ENCODE measurements at regions not wholly inside any gene's neighbourhood (a gene's known extent, or its start where the extent isn't known, plus 50 kb on each side); places are given as distances from the start of the nearest gene placed in this dataset.

DNA sequence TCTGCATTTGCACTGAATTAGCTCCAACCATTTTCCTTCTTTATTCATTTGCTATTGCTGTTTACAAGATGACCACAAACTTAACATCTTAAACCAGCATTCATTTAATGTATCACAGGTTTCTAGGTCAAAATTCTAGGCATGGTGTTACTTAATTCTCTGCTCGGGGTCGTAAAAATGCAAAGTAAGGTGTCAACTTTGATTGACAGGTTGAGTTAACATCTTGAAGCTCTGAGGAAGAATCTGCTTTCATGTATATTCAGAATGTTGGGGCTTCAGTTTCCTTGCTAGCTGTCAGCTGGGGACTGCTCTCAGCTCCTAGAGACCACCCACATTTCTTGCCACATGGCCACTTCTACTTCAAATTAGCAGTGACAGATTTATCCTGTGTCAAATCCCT is 348.7 kb upstream of the GRIN3A start:
- Histone ChIP-seq H3F3A (ENCODE audit: insufficient read depth) (no peaks in the 10 kb centered on the region), H3K4me3 (ENCODE audit: insufficient read depth, low read length, poor library complexity, severe bottlenecking) (no peak overlapping the region), H3K9me3 (ENCODE audit: insufficient read depth, low read length) (no peaks in the 10 kb centered on the region), H3K4me2 (ENCODE audit: low read depth, low read length, poor library complexity, severe bottlenecking) (no peak overlapping the region), H3K27ac (ENCODE audit: low read depth, low read length) (no peak overlapping the region), H2AFZ (ENCODE audit: low read depth, low read length, severe bottlenecking) (no peak overlapping the region), H3K27me3 (ENCODE audit: low read length) (no peaks in the 10 kb centered on the region), H3K9ac (ENCODE audit: low read length) (no peak overlapping the region), H3K36me3 (ENCODE audit: low read length) (no peaks in the 10 kb centered on the region), H3K79me2 (ENCODE audit: insufficient read depth, low read length) (no peaks in the 10 kb centered on the region), H3K9me2 (replicated peaks; ENCODE audit: insufficient read depth, low read length) (no peaks in the 10 kb centered on the region), H4K20me1 (ENCODE audit: low read depth, low read length) (no peaks in the 10 kb centered on the region)
- TF ChIP-seq, protein P1, sequence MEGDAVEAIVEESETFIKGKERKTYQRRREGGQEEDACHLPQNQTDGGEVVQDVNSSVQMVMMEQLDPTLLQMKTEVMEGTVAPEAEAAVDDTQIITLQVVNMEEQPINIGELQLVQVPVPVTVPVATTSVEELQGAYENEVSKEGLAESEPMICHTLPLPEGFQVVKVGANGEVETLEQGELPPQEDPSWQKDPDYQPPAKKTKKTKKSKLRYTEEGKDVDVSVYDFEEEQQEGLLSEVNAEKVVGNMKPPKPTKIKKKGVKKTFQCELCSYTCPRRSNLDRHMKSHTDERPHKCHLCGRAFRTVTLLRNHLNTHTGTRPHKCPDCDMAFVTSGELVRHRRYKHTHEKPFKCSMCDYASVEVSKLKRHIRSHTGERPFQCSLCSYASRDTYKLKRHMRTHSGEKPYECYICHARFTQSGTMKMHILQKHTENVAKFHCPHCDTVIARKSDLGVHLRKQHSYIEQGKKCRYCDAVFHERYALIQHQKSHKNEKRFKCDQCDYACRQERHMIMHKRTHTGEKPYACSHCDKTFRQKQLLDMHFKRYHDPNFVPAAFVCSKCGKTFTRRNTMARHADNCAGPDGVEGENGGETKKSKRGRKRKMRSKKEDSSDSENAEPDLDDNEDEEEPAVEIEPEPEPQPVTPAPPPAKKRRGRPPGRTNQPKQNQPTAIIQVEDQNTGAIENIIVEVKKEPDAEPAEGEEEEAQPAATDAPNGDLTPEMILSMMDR (IDR thresholded peaks at IDR 0.05; ENCODE audit: insufficient read depth, low read length, poor library complexity, severe bottlenecking): no peak
- no peak for TF ChIP-seq EZH2phosphoT487 (conservative IDR thresholded peaks at IDR 0.05; ENCODE audit: low read length)

DNA sequence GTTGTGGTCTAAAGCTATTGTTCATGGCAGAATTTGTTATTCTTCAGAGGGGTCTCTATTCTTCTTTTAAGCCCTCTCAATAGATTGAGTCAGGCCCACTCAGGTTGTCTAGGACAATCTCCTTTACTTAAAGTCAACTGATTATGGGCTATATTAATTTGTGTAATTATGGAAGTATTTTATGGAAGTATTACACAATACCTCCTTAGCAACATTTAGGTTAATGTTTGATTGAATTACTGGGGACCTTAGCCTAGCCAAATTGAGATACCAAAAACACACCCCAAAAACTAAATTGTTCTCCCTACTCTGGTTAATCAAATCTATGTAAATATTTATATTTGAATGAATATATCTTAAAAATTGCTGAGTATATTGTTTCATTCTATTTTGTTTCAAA is 347.1 kb upstream of the GRIN3A start:
- H3K9ac ChIP-seq (ENCODE audit: low read length): no peak overlapping the region
- H2AFZ ChIP-seq (ENCODE audit: low read depth, low read length, severe bottlenecking): no peak overlapping the region
- no peak overlapping the region for H3K27ac ChIP-seq (ENCODE audit: low read depth, low read length)
- H3F3A ChIP-seq (ENCODE audit: insufficient read depth): no peaks in the 10 kb centered on the region
- no peaks in the 10 kb centered on the region for H4K20me1 ChIP-seq (ENCODE audit: low read depth, low read length)
- H3K9me3 ChIP-seq (ENCODE audit: insufficient read depth, low read length): no peaks in the 10 kb centered on the region
- TF ChIP-seq, protein P1 (IDR thresholded peaks at IDR 0.05; ENCODE audit: insufficient read depth, low read length, poor library complexity, severe bottlenecking): no peak
- TF ChIP-seq EZH2phosphoT487 (conservative IDR thresholded peaks at IDR 0.05; ENCODE audit: low read length): no peak
- H3K9me2 ChIP-seq (replicated peaks; ENCODE audit: insufficient read depth, low read length): no peaks in the 10 kb centered on the region
- H3K36me3 ChIP-seq (ENCODE audit: low read length): no peaks in the 10 kb centered on the region
- H3K4me2 ChIP-seq (ENCODE audit: low read depth, low read length, poor library complexity, severe bottlenecking): no peak overlapping the region
- H3K4me3 ChIP-seq (ENCODE audit: insufficient read depth, low read length, poor library complexity, severe bottlenecking): no peak overlapping the region
- no peaks in the 10 kb centered on the region for H3K79me2 ChIP-seq (ENCODE audit: insufficient read depth, low read length)
- H3K27me3 ChIP-seq (ENCODE audit: low read length): no peaks in the 10 kb centered on the region

DNA sequence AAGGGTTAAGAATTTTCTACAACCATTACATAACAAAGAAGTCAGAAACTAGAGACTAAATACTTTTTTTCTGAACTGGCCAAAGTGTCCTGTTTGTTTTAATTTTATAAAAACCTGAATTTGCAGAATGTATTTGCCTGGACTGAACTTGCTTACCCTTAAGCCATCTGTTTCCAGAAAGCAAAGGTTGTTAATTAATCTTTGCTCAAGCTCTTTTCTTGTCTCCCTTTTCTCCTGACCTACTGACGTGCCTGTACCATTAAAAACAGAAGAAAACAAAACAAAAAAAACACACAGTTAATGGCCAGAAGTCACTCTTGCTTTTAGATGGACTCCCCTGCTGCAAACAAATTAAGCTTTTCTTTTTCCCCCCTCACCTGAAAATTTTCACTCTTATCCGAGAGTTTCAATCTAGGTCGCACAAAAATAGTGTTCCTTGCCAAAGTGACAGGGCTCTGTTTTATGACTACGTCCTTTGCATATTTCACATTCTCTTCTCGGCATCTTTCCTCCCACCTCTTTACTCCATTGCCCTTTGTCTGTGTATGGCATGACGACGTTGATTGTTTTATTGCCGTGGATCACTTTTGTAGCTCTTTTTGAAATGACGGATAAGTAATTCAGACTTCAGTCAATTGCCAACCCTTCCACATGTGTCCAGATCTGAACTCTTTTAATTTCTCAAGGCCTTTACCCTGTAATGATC is 333.8 kb upstream of the GRIN3A start:
- no peak overlapping the region for H2AFZ ChIP-seq (ENCODE audit: low read depth, low read length, severe bottlenecking)
- no peak overlapping the region for H3K27ac ChIP-seq (ENCODE audit: low read depth, low read length)
- no peaks in the 10 kb centered on the region for H3K9me2 ChIP-seq (replicated peaks; ENCODE audit: insufficient read depth, low read length)
- no peaks in the 10 kb centered on the region for H3F3A ChIP-seq (ENCODE audit: insufficient read depth)
- H3K9ac ChIP-seq (ENCODE audit: low read length): no peak overlapping the region
- no peaks in the 10 kb centered on the region for H4K20me1 ChIP-seq (ENCODE audit: low read depth, low read length)
- TF ChIP-seq, protein P1 (IDR thresholded peaks at IDR 0.05; ENCODE audit: insufficient read depth, low read length, poor library complexity, severe bottlenecking): no peak
- TF ChIP-seq EZH2phosphoT487 (conservative IDR thresholded peaks at IDR 0.05; ENCODE audit: low read length): no peak
- no peaks in the 10 kb centered on the region for H3K79me2 ChIP-seq (ENCODE audit: insufficient read depth, low read length)
- H3K36me3 ChIP-seq (ENCODE audit: low read length): no peaks in the 10 kb centered on the region
- H3K4me2 ChIP-seq (ENCODE audit: low read depth, low read length, poor library complexity, severe bottlenecking): no peak overlapping the region
- no peaks in the 10 kb centered on the region for H3K27me3 ChIP-seq (ENCODE audit: low read length)
- no peak overlapping the region for H3K4me3 ChIP-seq (ENCODE audit: insufficient read depth, low read length, poor library complexity, severe bottlenecking)
- H3K9me3 ChIP-seq (ENCODE audit: insufficient read depth, low read length): no peaks in the 10 kb centered on the region
